ENCODE measurements at regions not wholly inside any gene's neighbourhood (a gene's known extent, or its start where the extent isn't known, plus 50 kb on each side); places are given as distances from the start of the nearest gene placed in this dataset.

DNA sequence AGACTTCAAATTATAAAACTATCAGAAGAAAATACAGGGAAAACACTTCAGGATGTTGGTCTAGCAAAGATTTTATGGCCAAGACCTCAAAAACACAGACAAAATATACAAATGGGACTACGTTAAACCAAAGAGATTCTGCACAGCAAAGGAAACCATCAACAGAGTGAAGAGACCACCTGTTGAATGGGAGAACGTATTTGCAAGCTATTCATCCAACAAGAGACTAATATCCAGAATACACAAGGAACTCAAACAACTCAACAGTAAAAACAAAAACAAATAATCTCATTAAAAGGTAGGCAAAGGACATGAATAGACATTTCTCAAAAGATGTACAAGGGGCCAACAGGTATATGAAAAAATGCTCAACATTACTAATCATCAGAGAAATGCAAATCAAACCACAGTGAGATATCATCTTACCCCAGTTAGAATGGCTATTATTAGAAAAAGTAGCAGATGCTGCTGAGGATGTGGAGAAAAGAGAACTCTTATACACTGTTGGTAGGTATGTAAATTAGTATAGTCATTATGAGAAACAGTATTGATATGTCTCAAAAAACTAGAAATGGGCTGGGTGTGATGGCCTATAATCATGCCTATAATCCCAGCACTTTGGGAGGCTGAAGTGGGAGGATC lies 112.6 kb downstream of the LRIG2 start:
- H3K9ac ChIP-seq (ENCODE audit: low read length), result no peak overlapping the region
- no peaks in the 10 kb centered on the region for H3K36me3 ChIP-seq (ENCODE audit: control insufficient read depth, insufficient read depth, low read length)
- H3K4me1 ChIP-seq (ENCODE audit: control insufficient read depth, insufficient read depth, low read length), result no peaks in the 10 kb centered on the region
- H3K27me3 ChIP-seq (ENCODE audit: control insufficient read depth, insufficient read depth, low read length), result no peaks in the 10 kb centered on the region
- no peak overlapping the region for H3K27ac ChIP-seq (ENCODE audit: low read depth, low read length)
- no peak overlapping the region for H3K4me3 ChIP-seq (ENCODE audit: low read length)

DNA sequence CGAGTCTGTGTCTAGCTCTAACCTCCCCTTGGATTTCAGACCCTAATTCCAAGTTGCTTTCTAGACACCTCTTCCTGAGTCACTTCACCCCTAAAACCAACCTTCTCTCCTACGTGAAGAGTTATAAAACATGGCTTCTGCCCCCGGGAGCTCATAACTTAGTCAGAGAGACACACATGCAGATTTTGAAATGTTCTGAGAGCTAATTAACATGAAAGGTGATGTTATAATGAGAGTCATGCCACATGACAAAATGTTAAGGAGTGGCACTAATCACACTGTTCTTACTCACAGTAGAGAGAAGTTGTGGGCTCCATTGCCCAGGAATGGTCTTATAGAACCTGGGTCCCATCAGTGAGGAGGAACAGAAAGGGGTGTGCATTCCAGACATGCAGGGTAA lies 117.1 kb downstream of the LRIG2 start:
- Histone ChIP-seq H3K9ac (ENCODE audit: low read length) (no peak overlapping the region), H3K27ac (ENCODE audit: low read depth, low read length) (no peak overlapping the region), H3K36me3 (ENCODE audit: control insufficient read depth, insufficient read depth, low read length) (no peaks in the 10 kb centered on the region), H3K4me3 (ENCODE audit: low read length) (no peak overlapping the region), H3K4me1 (ENCODE audit: control insufficient read depth, insufficient read depth, low read length) (no peaks in the 10 kb centered on the region), H3K27me3 (ENCODE audit: control insufficient read depth, insufficient read depth, low read length) (no peaks in the 10 kb centered on the region)

DNA sequence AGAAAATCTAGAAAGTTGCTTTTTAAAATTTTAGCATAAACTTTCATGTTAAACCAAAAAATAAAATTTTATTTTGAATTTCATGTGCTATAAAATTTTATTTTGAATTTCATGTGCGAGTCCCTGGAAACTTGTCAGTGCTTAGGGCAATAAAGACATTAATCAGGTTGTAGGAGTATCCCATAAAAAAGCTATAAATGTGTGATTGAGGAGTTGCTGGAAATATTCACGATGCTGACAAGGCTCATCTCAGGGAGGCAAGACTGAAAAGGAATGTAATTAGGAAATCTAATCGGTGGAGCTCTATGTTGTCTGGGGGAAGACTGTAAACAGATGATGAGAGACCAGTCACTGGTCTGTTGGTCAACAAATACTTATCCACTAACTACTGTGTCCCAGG lies 117.9 kb downstream of the LRIG2 start:
- Histone ChIP-seq H3K4me1 (ENCODE audit: control insufficient read depth, insufficient read depth, low read length) (no peaks in the 10 kb centered on the region), H3K27ac (ENCODE audit: low read depth, low read length) (no peak overlapping the region), H3K27me3 (ENCODE audit: control insufficient read depth, insufficient read depth, low read length) (no peaks in the 10 kb centered on the region), H3K9ac (ENCODE audit: low read length) (no peak overlapping the region), H3K36me3 (ENCODE audit: control insufficient read depth, insufficient read depth, low read length) (no peaks in the 10 kb centered on the region), H3K4me3 (ENCODE audit: low read length) (no peak overlapping the region)

DNA sequence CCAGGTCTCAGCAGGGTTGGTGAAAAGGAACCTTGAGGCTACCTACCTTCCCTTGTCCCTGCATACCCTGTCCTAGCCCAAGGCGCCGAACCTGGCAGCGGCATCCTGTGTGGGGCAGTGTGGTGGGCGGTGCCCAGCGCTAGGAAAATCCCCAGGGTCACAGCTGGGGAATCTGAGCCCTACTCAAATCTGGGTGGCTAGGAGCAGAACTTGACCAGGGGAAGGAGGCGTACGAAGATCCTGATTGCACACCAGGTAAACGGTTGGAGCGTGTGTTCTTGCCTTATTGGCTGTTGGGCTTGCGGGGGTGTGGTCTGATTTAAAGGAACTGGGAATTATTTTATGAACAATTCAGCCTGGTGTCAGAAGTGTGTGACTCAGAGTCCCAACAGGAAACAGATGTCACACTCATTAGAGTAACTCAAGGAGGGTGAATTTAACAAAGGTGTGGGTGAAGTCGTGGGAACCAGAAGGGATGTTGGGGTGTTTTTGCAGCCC lies 118.6 kb downstream of the LRIG2 start:
- no peaks in the 10 kb centered on the region for H3K36me3 ChIP-seq (ENCODE audit: control insufficient read depth, insufficient read depth, low read length)
- H3K27ac ChIP-seq (ENCODE audit: low read depth, low read length), result no peak overlapping the region
- no peaks in the 10 kb centered on the region for H3K4me1 ChIP-seq (ENCODE audit: control insufficient read depth, insufficient read depth, low read length)
- H3K9ac ChIP-seq (ENCODE audit: low read length), result no peak overlapping the region
- H3K27me3 ChIP-seq (ENCODE audit: control insufficient read depth, insufficient read depth, low read length), result no peaks in the 10 kb centered on the region
- no peak overlapping the region for H3K4me3 ChIP-seq (ENCODE audit: low read length)

DNA sequence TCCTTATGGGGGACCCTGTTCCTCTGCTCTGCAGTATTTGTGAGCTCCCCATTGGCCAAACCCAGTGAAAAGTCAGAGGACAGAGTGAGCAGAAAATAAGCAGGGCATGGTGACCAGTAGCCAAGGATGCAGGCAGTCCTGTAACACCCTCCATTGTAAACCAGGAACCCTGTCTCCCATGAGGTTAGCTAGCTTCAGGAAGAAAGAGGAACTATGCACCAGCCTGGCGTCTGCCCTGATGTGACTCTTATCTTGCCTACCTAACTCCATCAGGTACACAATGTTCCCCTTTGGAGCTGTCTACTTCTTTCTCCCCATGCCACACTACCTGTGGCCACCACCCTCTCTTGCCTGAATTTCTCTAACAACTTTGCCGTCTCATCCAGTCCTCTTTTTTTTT lies 119.2 kb downstream of the LRIG2 start:
- H3K9ac ChIP-seq (ENCODE audit: low read length), result no peak overlapping the region

DNA sequence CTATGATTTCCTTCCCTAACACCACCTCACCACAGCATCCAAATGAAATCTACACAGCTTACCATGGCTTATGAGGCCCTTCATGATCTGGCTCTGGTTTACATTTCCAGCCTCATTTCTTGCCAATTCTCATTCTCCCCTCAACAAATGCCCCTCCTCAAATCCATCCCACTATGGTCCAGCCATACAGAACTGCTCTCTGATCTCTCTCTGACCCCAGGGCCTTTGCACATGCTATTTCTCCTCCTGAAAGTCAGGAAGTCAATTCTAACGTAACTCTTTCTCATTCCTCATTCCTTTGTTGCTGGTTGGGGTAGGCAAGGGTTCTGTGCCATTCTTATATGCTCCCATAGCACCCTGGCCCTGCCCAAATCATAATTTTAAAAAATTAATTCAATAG lies 120.0 kb downstream of the LRIG2 start:
- H3K9ac ChIP-seq (ENCODE audit: low read length), result no peak overlapping the region

More for the DNA sequence above, 119.2 kb downstream of the LRIG2 start:
- Histone ChIP-seq H3K36me3 (ENCODE audit: control insufficient read depth, insufficient read depth, low read length) (no peaks in the 10 kb centered on the region), H3K27me3 (ENCODE audit: control insufficient read depth, insufficient read depth, low read length) (no peaks in the 10 kb centered on the region), H3K27ac (ENCODE audit: low read depth, low read length) (no peak overlapping the region), H3K4me3 (ENCODE audit: low read length) (no peak overlapping the region), H3K4me1 (ENCODE audit: control insufficient read depth, insufficient read depth, low read length) (no peaks in the 10 kb centered on the region)

DNA sequence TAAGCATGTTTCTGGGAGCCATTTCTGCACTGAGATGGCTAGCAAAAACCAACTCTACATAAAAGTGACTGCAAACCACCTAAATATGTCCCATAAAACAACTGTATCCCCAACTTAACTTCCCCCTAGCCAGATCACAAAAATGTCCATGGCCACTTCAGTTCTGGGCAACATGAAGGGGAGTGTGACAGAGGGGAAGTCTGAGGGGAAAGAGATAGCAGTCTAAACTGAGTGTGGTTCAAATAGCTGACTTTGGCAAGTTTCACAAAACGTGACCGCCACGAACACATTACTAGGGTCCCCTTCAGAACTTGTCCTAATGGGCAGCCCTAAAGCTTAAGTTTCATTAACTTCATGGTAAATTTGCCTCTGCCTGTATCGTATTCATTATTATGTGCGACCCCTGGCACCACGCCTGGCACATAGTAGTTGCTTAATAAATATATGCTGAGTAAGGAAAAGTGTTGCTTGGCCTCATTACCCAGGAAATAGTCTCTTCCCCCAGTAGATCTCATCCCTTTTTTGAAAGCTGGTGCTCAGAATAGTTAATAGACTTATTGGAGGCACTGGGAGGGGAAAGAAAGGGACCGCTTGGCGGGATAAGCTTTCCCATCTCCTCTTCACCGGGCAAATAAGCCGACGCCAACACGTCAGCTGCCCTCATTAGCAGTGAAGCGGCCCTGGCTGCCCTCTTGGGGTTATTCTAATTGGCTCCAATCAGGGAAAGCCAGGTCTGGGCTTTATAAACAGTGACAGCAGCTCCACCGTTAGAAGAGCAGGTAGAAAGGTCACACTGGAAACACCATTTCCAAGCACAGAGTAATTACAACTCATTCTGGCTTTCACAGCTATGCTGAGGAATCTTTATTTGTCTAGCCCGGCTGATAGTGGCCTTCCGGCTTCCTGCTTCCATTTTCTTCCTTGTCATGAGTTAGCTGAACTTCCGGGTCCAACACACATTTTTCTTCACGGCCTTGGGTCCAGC lies 122.1 kb downstream of the LRIG2 start:
- Histone ChIP-seq H3K36me3 (ENCODE audit: control insufficient read depth, insufficient read depth, low read length) (no peaks in the 10 kb centered on the region), H3K4me1 (ENCODE audit: control insufficient read depth, insufficient read depth, low read length) (no peaks in the 10 kb centered on the region), H3K4me3 (ENCODE audit: low read length) (no peak overlapping the region), H3K9ac (ENCODE audit: low read length) (no peak overlapping the region), H3K27ac (ENCODE audit: low read depth, low read length) (no peak overlapping the region), H3K27me3 (ENCODE audit: control insufficient read depth, insufficient read depth, low read length) (no peaks in the 10 kb centered on the region)

More for the DNA sequence above, 120.0 kb downstream of the LRIG2 start:
- H3K27ac ChIP-seq (ENCODE audit: low read depth, low read length), result no peak overlapping the region
- H3K4me3 ChIP-seq (ENCODE audit: low read length), result no peak overlapping the region
- no peaks in the 10 kb centered on the region for H3K4me1 ChIP-seq (ENCODE audit: control insufficient read depth, insufficient read depth, low read length)
- no peaks in the 10 kb centered on the region for H3K27me3 ChIP-seq (ENCODE audit: control insufficient read depth, insufficient read depth, low read length)
- H3K36me3 ChIP-seq (ENCODE audit: control insufficient read depth, insufficient read depth, low read length), result no peaks in the 10 kb centered on the region

DNA sequence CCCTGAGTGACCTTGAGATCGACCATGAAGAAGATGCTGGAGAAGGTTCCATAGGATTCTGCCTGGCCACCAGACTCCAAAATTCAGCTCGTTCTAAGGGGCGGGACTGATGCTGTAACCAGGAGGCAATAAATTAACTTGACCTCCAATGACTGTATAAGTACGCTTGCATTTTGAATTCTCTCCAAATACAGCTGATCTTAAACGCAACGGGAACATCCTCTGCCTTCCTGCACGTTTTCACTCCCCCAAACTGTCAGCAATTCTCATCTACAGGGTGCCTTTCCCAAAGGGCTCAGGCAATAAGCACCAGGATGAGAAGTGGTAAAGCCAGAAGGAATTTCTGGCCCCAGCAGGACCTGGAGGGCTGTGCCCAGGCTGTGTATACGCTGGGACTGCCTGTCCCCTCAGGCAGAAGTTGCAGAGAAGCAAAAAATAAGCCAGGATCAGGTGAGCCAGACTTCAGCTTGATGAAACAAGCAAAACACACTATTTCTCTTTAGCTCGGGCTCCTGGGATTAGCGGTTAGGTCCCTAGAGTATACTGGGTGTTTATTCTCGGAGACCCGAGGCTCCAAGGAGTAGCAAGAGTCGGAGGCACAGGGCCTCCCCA lies 124.8 kb downstream of the LRIG2 start:
- H3K4me3 ChIP-seq (ENCODE audit: low read length), result no peak overlapping the region
- H3K27me3 ChIP-seq (ENCODE audit: control insufficient read depth, insufficient read depth, low read length), result no peaks in the 10 kb centered on the region
- H3K9ac ChIP-seq (ENCODE audit: low read length), result no peak overlapping the region
- H3K4me1 ChIP-seq (ENCODE audit: control insufficient read depth, insufficient read depth, low read length), result no peaks in the 10 kb centered on the region
- no peak overlapping the region for H3K27ac ChIP-seq (ENCODE audit: low read depth, low read length)
- no peaks in the 10 kb centered on the region for H3K36me3 ChIP-seq (ENCODE audit: control insufficient read depth, insufficient read depth, low read length)

DNA sequence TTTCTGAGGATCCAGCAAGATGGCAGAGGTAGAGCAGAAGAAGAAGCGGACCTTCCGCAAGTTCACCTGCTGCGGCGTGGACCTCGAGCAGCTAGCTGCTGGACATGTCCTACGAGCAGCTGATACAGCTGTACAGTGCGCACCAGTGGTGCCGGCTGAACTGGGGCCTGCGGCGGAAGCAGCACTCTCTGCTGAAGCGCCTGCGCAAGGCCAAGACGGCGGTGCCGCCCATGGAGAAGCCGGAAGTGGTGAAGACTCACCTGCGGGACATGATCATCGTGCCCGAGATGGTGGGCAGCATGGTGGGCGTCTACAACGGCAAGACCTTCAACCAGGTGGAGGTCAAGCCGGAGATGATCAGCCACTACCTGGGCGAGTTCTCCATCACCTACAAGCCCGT lies 125.8 kb downstream of the LRIG2 start:
- H3K4me3 ChIP-seq (ENCODE audit: low read length), result no peak overlapping the region
- no peaks in the 10 kb centered on the region for H3K27me3 ChIP-seq (ENCODE audit: control insufficient read depth, insufficient read depth, low read length)
- H3K4me1 ChIP-seq (ENCODE audit: control insufficient read depth, insufficient read depth, low read length), result no peaks in the 10 kb centered on the region
- no peaks in the 10 kb centered on the region for H3K36me3 ChIP-seq (ENCODE audit: control insufficient read depth, insufficient read depth, low read length)
- H3K9ac ChIP-seq (ENCODE audit: low read length), result no peak overlapping the region
- H3K27ac ChIP-seq (ENCODE audit: low read depth, low read length), result no peak overlapping the region

DNA sequence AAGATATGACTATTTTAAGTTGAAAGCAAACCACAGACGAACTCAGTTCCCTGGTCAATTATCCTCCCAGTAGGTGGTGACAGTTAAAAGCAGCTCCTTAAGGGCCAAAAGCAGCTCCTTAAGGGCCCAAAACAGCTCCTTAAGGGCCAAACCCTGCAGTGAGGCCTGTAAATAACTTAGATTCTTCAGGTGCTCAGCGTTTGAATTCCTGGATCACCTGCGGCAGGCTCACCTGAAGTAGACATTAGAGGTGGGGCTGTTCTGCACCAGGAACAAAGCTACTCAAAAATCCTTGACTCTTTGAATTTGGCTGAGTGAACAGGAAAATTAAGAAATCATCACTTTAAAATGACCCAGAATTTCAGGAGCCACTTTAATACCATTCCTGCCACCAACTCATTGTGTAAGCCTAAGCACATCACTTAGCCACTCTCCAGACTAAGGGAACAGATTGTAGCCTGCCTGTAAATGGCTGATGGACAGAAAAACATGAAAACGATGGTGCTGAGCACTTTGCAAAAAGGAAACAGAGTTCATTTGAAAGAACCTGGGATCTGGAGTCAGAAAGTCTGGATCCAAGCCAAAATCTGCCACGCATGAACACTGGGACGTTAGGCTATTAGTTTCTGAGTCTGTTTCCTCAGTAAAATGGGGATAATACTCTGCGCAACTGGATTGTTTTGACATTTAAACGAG lies 126.9 kb downstream of the LRIG2 start:
- H3K4me1 ChIP-seq (ENCODE audit: control insufficient read depth, insufficient read depth, low read length), result no peaks in the 10 kb centered on the region
- no peak overlapping the region for H3K4me3 ChIP-seq (ENCODE audit: low read length)
- no peaks in the 10 kb centered on the region for H3K36me3 ChIP-seq (ENCODE audit: control insufficient read depth, insufficient read depth, low read length)
- H3K27ac ChIP-seq (ENCODE audit: low read depth, low read length), result no peak overlapping the region
- H3K27me3 ChIP-seq (ENCODE audit: control insufficient read depth, insufficient read depth, low read length), result no peaks in the 10 kb centered on the region
- no peak overlapping the region for H3K9ac ChIP-seq (ENCODE audit: low read length)

DNA sequence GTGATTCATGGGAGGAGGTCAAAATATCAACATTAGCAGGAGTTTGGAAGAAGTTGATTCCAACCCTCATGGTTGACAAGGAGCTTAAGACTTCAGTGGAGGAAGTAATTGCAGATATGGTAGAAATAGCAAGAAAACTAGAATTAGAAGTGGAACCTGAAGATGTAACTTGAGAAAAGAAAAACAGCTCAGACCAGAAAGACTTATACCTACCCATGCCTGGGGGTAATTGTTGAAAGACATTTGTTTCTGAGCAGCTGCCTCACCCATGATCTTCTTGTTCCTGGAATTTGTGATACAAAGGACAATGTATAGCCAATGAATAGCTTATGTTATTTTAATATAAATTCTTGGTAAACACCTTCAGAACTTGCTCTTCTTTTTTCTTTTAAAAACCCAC lies 128.6 kb downstream of the LRIG2 start:
- Histone ChIP-seq H3K27ac (ENCODE audit: low read depth, low read length) (no peak overlapping the region), H3K9ac (ENCODE audit: low read length) (no peak overlapping the region), H3K4me1 (ENCODE audit: control insufficient read depth, insufficient read depth, low read length) (no peaks in the 10 kb centered on the region), H3K36me3 (ENCODE audit: control insufficient read depth, insufficient read depth, low read length) (no peaks in the 10 kb centered on the region), H3K4me3 (ENCODE audit: low read length) (no peak overlapping the region), H3K27me3 (ENCODE audit: control insufficient read depth, insufficient read depth, low read length) (no peaks in the 10 kb centered on the region)
